ENCODE measurements at regions not wholly inside any gene's neighbourhood (a gene's known extent, or its start where the extent isn't known, plus 50 kb on each side); places are given as distances from the start of the nearest gene placed in this dataset.

DNA sequence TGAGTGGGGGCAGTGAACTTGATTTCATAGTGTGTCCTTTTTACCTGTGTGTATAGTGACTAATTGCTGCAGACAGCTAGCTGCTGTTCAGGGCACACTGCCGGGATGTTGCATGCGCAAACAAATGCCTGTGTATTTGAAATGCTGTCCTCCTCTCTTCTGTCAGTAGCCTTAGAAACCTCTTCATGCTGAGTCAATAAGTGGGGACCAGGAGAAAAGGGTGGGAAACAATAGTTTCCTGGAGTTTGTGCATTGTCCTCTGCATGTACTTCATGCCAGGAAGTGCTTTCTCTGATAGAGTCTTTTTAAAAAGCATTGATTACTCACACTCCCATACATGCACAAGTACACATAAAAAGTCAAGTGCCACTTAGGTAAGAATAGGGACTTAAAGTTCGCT, 1183.7 kb upstream of the CELF2 start:
- no TSS peak for BruUV-seq (replicated peaks)
- POLR2A ChIA-PET (ENCODE audit: unreplicated experiment) = no interaction called here
- DNase-seq = no peak

More for the DNA sequence above, 1183.7 kb upstream of the CELF2 start:
- in situ Hi-C loops (cut with MboI; ENCODE audit: low sequenced_read_pairs) = no loop called here
- CTCF ChIA-PET = interaction anchor here (0.6 kb wide), 1 partner anchor 341 kb away, joined by 3 read pairs; no protein-coding TSS in a partner anchor
- Histone ChIP-seq H3K79me1 (ENCODE audit: low read depth in 1 of 2, low read length in 2 of 2) (no peaks in the 10 kb centered on the region), H3K9ac (ENCODE audit: low read depth, low read length) (no peak overlapping the region), H3K23ac (ENCODE audit: low read depth, low read length) (no peak overlapping the region), H4K91ac (ENCODE audit: insufficient read depth, low read depth, low read length) (no peak overlapping the region), H3K9me3 (ENCODE audit: control insufficient read depth, insufficient read depth, low read length) (no peaks in the 10 kb centered on the region), H2BK120ac (ENCODE audit: low read depth, low read length) (no peak overlapping the region), H2AK9ac (replicated peaks; ENCODE audit: low read depth, low read length, poor library complexity) (no peak overlapping the region), H2BK5ac (ENCODE audit: low read depth, low read length, poor library complexity, severe bottlenecking) (no peak overlapping the region), H3K27ac (ENCODE audit: insufficient read depth, low read length) (no peak overlapping the region), H3K36me3 (ENCODE audit: control insufficient read depth, insufficient read depth, low read length) (no peaks in the 10 kb centered on the region), H3K9me1 (ENCODE audit: insufficient read depth, low read length) (no peaks in the 10 kb centered on the region), H4K8ac (ENCODE audit: low read depth in 2 of 2, low read length in 2 of 2) (no peak overlapping the region), H4K5ac (ENCODE audit: low read depth, low read length) (no peak overlapping the region), H4K20me1 (ENCODE audit: insufficient read depth, low read length) (no peaks in the 10 kb centered on the region), H3K4me1 (ENCODE audit: control insufficient read depth, insufficient read depth, low read length) (no peaks in the 10 kb centered on the region; the same call in 1 of the 2 replicates), H3K27me3 (ENCODE audit: control insufficient read depth, insufficient read depth, low read length) (no peaks in the 10 kb centered on the region), H3K14ac (replicated peaks; ENCODE audit: low read depth, low read length) (no peak overlapping the region), H3K4me3 (ENCODE audit: insufficient read depth, low read depth, low read length) (no peak overlapping the region), H3K4ac (ENCODE audit: low read depth, low read length) (no peak overlapping the region), H2AK5ac (ENCODE audit: low read depth, low read length) (no peak overlapping the region), H2BK15ac (ENCODE audit: low read depth, low read length) (no peak overlapping the region), H3K56ac (ENCODE audit: extremely low read depth, insufficient read depth, low read length) (no peak overlapping the region), H2BK20ac (ENCODE audit: low read depth, low read length) (no peak overlapping the region), H3K18ac (ENCODE audit: low read depth, low read length) (no peak overlapping the region), H2AFZ (replicated peaks; ENCODE audit: low read length, poor library complexity) (no peak overlapping the region), H3K4me2 (ENCODE audit: low read depth, low read length) (no peak overlapping the region)
- intact Hi-C loops (cut with micrococcal nuclease) = no loop called here
- TF ChIP-seq, protein P1, sequence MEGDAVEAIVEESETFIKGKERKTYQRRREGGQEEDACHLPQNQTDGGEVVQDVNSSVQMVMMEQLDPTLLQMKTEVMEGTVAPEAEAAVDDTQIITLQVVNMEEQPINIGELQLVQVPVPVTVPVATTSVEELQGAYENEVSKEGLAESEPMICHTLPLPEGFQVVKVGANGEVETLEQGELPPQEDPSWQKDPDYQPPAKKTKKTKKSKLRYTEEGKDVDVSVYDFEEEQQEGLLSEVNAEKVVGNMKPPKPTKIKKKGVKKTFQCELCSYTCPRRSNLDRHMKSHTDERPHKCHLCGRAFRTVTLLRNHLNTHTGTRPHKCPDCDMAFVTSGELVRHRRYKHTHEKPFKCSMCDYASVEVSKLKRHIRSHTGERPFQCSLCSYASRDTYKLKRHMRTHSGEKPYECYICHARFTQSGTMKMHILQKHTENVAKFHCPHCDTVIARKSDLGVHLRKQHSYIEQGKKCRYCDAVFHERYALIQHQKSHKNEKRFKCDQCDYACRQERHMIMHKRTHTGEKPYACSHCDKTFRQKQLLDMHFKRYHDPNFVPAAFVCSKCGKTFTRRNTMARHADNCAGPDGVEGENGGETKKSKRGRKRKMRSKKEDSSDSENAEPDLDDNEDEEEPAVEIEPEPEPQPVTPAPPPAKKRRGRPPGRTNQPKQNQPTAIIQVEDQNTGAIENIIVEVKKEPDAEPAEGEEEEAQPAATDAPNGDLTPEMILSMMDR (conservative IDR thresholded peaks at IDR 0.05; ENCODE audit: low read depth, low read length) = no peak
- no peak for TF ChIP-seq CHD1 (IDR thresholded peaks at IDR 0.05; ENCODE audit: low read depth, low read length)
- dilution Hi-C loops (cut with HindIII; ENCODE audit: low sequenced_read_pairs, unreplicated experiment) = no loop called here
- no CpG with 5 or more reads among the region's 3 CpGs for WGBS, 2 experiments (ENCODE audit: extremely low coverage in 2 of 2, insufficient read length in 1 of 2)
- no peak for ATAC-seq (ENCODE audit: low read depth)

Data from IMR-90 (cell line).